Activated naive CD8-positive, alpha-beta T cell treated with anti-CD3 and anti-CD28 coated beads, Interleukin-2, amount 50 U/mL, for 16 hours (primary cell): ENCODE measurements at regions not wholly inside any gene's neighbourhood (a gene's known extent, or its start where the extent isn't known, plus 50 kb on each side); places are given as distances from the start of the nearest gene placed in this dataset.

ENCODE experiments used
- DNase-seq: peaks from one replicate; pipeline ENCODE4 v3.0.0-alpha.2; 2020; ENCODE audit warnings: low read depth, low spot score

- DNase-seq, result no peak
These were observed 103.2 kb upstream of the KIRREL3 start for GRCh38 chr11:127103586-127104388.

DNA sequence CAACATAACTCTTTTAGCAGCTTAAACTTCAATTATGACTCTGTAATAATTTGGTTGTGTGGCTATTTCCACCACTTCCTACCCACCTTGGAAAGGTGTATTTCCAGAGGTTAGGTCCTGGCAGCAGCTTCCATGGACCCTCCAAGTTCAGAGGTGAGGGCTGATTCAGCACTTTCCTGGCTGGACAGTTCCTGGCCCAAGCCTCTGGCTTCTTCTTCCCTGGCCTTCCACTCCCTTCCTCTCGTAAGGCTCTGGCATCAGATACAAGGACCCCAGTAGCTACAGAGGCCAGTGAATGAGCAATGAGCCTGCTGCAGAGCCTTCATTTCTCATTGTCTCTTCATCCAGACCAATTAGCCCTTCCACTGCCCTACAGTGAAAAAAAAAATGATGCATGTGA is 98.1 kb upstream of the KIRREL3 start:
- DNase-seq, result no peak

- no peak for DNase-seq
These were observed 80.2 kb upstream of the KIRREL3 start for GRCh38 chr11:127080735-127081134.

DNA sequence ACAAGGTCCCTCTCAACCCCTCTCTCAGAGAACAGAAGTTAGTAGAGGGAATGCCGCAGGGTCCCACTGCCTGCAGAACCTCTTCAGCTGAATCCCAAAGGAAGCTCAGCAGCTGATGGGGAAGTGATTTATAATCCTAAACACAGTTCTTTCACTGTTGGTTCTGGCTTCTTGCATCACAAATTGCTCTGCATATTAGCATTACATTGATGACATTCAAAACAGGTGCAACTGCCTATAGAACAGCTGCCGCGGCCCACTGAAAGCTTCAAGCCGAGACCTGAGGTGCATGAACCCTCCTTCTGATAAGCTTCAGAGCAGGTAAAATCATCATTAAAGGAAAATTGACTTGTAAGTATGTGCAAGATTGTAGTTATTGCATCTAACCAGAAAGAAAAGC is 75.2 kb upstream of the KIRREL3 start:
- no peak for DNase-seq

GRCh38 chr11:127074151-127074761 is 73.7 kb upstream of the KIRREL3 start:
- no peak for DNase-seq

DNA sequence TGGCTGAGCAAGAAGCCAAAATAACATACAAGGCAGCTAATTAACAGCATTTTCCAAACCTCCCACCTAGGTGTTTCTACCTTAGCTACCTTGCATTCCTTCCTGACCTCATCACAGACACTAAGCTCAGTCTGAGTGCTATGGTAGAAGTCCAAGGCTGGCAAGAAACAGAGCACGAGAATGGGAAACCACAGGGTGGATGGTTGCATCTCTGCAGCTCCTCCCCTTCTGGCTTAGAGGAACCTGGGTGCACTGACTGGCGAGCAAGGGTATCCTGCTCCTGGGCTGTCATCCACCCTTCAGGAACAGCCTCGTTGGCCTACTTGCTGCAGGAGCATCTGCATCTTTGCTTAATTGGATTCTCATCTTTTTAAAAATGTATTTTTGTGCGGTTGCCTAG is 73.1 kb upstream of the KIRREL3 start:
- DNase-seq, result no peak

DNA sequence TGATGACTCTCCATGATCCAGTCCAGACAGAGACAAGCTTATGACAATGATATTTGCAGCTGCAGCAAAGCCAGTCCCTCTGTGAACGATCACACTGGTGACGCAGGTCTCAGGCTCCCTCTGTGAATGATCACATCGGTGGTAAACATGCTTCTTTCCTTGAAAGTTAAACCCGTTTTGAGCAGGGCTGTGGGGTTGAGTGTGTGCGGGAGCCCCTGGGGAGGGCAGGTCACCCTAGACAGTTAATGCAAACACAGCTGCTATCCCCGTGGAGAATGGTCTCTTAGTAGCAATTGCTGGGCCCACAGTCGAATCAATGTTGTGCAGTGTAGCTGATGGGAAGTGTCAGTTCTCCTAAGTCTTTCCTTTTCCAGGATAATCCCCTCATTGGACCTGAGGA is 71.0 kb upstream of the KIRREL3 start:
- DNase-seq, result no peak

GRCh38 chr11:127070808-127071207 is 70.2 kb upstream of the KIRREL3 start:
- DNase-seq, result no peak

GRCh38 chr11:127066401-127067090 is 66.0 kb upstream of the KIRREL3 start:
- no peak for DNase-seq

GRCh38 chr11:127063241-127063640 is 62.7 kb upstream of the KIRREL3 start:
- DNase-seq, result no peak

DNA sequence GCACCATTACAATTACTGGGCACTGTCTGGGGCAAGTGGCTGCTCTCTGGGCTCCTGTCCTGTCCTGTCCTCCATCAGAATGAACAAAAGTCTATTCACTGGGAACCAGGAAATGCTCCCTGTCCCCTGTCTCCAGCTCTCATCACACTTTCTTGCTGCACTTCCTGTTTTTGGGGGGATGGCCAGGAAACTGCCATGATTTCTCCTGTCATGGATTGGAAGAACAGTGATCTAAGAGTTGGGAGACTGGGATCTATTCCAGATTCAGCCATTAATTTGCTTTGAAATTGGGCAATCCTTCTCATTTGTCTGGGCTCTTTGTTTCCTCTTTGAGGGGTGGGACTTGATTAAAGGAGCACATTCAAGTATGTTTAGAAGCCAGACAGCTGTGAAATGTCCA is 61.4 kb upstream of the KIRREL3 start:
- no peak for DNase-seq

- no peak for DNase-seq
These were observed 59.2 kb upstream of the KIRREL3 start for GRCh38 chr11:127059750-127060149.

DNA sequence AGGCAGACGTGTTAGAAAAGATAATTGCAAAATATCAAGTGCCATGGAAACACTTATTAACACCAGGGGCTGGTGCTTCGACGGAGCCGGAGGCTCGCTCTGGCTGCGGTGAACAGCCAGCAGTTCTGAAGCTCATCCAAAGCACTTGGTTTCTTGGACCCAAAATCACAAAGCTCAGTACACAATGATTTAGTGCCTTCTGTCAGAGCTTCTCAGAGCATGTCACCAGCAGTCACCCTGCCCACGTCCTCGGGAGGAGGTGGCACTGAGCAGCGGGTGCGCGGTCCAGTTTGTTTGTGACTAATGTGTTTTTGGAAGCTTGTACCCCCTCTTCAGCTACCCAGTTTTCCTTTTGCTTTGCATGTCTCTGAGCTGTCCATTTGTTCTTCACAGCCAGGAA is 58.7 kb upstream of the KIRREL3 start:
- no peak for DNase-seq

DNA sequence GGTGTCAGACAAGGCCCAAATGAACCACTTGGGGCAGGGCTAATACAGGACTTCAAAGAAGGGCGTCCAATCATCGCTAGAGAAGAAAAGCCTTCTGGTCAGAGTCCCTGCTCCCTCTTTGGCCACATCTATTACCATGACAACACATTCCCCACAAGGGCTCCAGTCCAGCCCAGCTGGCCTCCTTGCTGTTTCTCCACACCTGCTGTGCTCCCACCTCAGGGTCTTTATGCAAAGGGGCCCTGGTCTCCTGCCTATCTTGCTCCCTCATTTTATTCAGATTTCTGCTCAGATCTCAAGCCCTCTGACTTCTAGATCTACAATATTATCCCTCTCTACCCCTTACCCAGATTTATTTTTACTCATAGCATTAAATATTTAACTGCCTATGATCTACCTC is 58.0 kb upstream of the KIRREL3 start:
- DNase-seq, result no peak

GRCh38 chr11:127057126-127057525 is 56.6 kb upstream of the KIRREL3 start:
- no peak for DNase-seq

DNA sequence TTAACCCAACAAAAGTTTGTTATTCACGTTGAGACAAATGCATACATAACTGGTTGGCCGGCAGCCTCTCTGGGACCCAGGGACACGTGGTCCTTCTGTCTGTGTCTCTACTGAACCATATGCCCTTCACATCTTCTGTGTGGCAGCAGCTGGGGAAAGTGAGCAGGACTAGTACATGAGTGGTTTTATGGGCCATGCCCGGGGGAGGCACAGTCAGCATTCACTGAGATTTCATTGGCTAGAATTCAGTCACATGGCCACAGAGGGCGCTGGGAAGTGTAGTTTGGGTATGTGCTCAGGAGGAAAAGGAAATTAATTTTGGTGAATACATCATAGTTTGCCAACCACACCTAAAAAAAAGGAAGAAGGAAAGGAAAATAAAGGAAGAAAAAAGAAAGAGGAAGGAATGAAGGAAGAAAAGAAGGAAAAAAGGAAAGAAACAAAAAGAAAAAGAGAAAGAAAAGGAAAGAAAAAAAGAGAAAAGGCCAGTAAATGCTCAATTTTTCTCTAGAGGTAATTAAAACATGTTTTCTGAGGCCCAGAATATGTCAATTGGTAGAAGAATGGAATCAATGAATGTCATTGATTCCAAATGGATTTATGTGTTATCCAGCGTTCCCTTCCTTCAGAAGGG is 55.9 kb upstream of the KIRREL3 start:
- DNase-seq, result no peak

DNA sequence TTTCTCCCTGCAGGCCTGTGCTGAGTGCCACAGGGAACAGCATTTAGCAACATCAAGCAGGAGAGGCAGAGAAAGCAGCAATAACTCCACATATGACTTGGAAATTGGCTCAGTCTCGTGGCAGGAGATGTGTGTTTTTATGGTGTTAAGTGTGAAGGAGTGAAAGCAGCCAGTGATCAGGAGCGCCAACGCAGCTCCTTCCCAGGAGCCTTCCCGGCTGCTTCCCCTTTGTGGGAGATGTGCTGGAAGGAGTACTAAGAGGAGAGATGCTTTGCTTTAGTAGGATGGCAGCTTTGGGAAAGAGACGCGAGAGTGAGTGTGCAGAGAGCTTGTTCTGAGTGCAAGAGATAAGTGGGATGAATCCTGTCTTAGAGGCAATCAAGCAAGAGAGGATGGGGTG is 54.7 kb upstream of the KIRREL3 start:
- DNase-seq, result no peak

- no peak for DNase-seq
These were observed 53.6 kb upstream of the KIRREL3 start for GRCh38 chr11:127054153-127054552.

DNA sequence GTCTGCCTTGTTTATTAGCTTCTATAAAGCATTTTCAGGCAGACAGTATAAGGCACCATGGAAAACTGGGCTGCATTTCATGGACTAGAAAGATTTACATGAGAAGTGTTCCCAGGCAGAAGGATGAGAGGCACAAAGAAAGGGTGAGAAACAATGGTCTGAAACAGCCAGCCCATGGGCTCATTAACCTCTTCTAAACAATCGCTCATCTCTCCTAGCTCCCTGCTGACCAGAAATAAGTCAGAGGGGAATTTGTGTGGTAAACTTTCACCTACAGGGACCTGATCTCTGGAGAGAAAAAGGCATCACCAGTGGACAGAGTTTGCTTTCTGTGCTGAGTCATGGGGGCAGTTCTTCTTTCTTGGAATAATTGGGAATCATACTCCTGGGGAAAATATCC is 51.8 kb upstream of the KIRREL3 start:
- DNase-seq, result no peak
